GM12878 (cell line): ENCODE measurements at regions not wholly inside any gene's neighbourhood (a gene's known extent, or its start where the extent isn't known, plus 50 kb on each side); places are given as distances from the start of the nearest gene placed in this dataset.

Source experiments
- ATAC-seq: fragments of 200-7000 bp; cut with Tn5 transposase; 3 replicates; pipeline ENCODE4 v1.9.1; 2020; ENCODE audit warnings: mild to moderate bottlenecking, moderate library complexity
- BruUV-seq: library from RNA; stranded (reverse); fragments of 400-500 nt; replicated peaks from 2 replicates; lab custom pipeline; 2021; lab: Mats Ljungman, UMichigan
- CTCF ChIA-PET: fragments of 300-600 bp; sonication (Branson Sonifier 250); formaldehyde crosslinking; extraction: SDS; loops from one replicate; lab custom pipeline; 2021; ENCODE audit warnings: inconsistent platforms; lab: Yijun Ruan, JAX
- POLR2A ChIA-PET: fragments of 350-600 bp; formaldehyde crosslinking; extraction: SDS; loops from one replicate; lab custom pipeline; 2021; ENCODE audit warnings: inconsistent platforms; lab: Charles Lee
- RAD21 ChIA-PET: fragments of 300-600 bp; sonication (Branson Sonifier 250); formaldehyde crosslinking; loops from one replicate; lab custom pipeline; 2023; ENCODE audit warnings: antibody characterized with exemption; ENCODE audit not compliant: unreplicated experiment; lab: Charles Lee
- SMC1A ChIA-PET: fragments of 300-600 bp; sonication (Branson Sonifier 250); formaldehyde crosslinking; loops from one replicate; lab custom pipeline; 2023; ENCODE audit not compliant: unreplicated experiment, uncharacterized antibody; lab: Charles Lee
- DNase-seq: peaks from one replicate; pipeline ENCODE4 v3.0.0-alpha.2; 2011; ENCODE audit warnings: low read depth, low spot score
- FAIRE-seq: peaks from 3 replicates; lab custom pipeline; 2011; peaks lifted over from hg19 to GRCh38; lab: Jason Lieb, UNC
- H2AFZ ChIP-seq: 2 replicates; pipeline ENCODE4 v1.6.0; 2011; ENCODE audit warnings: low read depth, low read length, control low read depth; ENCODE audit not compliant: control insufficient read depth
- H3K27ac ChIP-seq: 2 replicates; pipeline ENCODE4 v1.5.1; 2011; ENCODE audit warnings: control low read depth; ENCODE audit not compliant: control insufficient read depth, insufficient read depth
- H3K27me3 ChIP-seq, 2 experiments: replicated peaks in 1 of 2; 2 replicates each; pipeline versions ENCODE4 v1.6.0 to v1.6.1; 2011; ENCODE audit warnings: low read length in 1 of 2; ENCODE audit not compliant: control insufficient read depth in 2 of 2, insufficient read depth in 2 of 2
- H3K36me3 ChIP-seq, 2 experiments: 2 replicates each; pipeline ENCODE4 v1.5.1; 2011; ENCODE audit warnings: low read length in 1 of 2; ENCODE audit not compliant: control insufficient read depth in 2 of 2, insufficient read depth in 2 of 2
- H3K4me1 ChIP-seq: 2 replicates; pipeline ENCODE4 v1.6.1; 2011; ENCODE audit warnings: mild to moderate bottlenecking, low read length, moderate library complexity, mixed read lengths; ENCODE audit not compliant: control insufficient read depth, insufficient read depth
- H3K4me2 ChIP-seq: 2 replicates; pipeline ENCODE4 v1.6.0; 2011; ENCODE audit warnings: control low read depth; ENCODE audit not compliant: control insufficient read depth, insufficient read depth
- H3K4me3 ChIP-seq: fragments of 200-600 bp; sonication (generic); 2 replicates; pipeline ENCODE4 v1.5.1; 2016
- H3K79me2 ChIP-seq: 2 replicates; pipeline ENCODE4 v1.6.0; 2011; ENCODE audit warnings: low read length; ENCODE audit not compliant: control insufficient read depth, insufficient read depth
- H3K9ac ChIP-seq: 2 replicates; pipeline ENCODE4 v1.8.0; 2011; ENCODE audit warnings: low read length, control low read depth, mixed read lengths; ENCODE audit not compliant: control insufficient read depth, insufficient read depth
- H3K9me3 ChIP-seq: replicated peaks from 3 replicates; pipeline ENCODE4 v1.5.1; 2011; ENCODE audit warnings: mild to moderate bottlenecking, low read length; ENCODE audit not compliant: control insufficient read depth, insufficient read depth
- H4K20me1 ChIP-seq: 2 replicates; pipeline ENCODE4 v1.6.0; 2011; ENCODE audit not compliant: control insufficient read depth, insufficient read depth
- BRCA1 ChIP-seq: IDR thresholded peaks from 2 replicates; pipeline ENCODE4 v1.6.1; 2011; ENCODE audit warnings: low read depth, low read length, improper control_type of control experiment
- CBX5 ChIP-seq: sonication (generic); IDR thresholded peaks from 2 replicates; pipeline ENCODE4 v1.6.1; 2016; ENCODE audit warnings: low read depth, moderate library complexity, mild to moderate bottlenecking, inconsistent platforms
- CHD4 ChIP-seq: fragments of 200-600 bp; sonication (generic); IDR thresholded peaks from 2 replicates; pipeline ENCODE4 v1.6.1; 2016; ENCODE audit warnings: mild to moderate bottlenecking
- DPF2 ChIP-seq: fragments of 450-650 bp; IDR thresholded peaks from 2 replicates; pipeline ENCODE4 v1.6.1; 2017; ENCODE audit warnings: mild to moderate bottlenecking
- EED ChIP-seq: sonication (generic); IDR thresholded peaks from 2 replicates; pipeline ENCODE4 v1.6.1; 2016; ENCODE audit warnings: antibody characterized with exemption, low read depth
- JUND ChIP-seq: IDR thresholded peaks from 2 replicates; pipeline ENCODE4 v1.6.1; 2012; ENCODE audit warnings: low read depth, mild to moderate bottlenecking, low read length, improper control_type of control experiment, moderate library complexity
- RUNX3 ChIP-seq: IDR thresholded peaks from 2 replicates; pipeline ENCODE4 v1.6.1; 2012; ENCODE audit warnings: low read length, inconsistent platforms
- ZNF24 ChIP-seq: fragments of 450-650 bp; IDR thresholded peaks from 2 replicates; pipeline ENCODE4 v1.6.1; 2017; ENCODE audit warnings: antibody characterized with exemption, mild to moderate bottlenecking
- WGBS: methylation state at CpG from one replicate; pipeline ENCODE4 v1.1.6; 2016; ENCODE audit warnings: low lambda C conversion rate; ENCODE audit not compliant: insufficient replicate concordance, insufficient coverage; ENCODE audit errors: missing lambda C conversion rate; 5-methylcytosine and 5-hydroxymethylcytosine counted together
- in situ Hi-C: fragments of 300-500 bp; cut with MboI; formaldehyde crosslinking; loops from 9 replicates; pipeline ENCODE4 v1.14.3; 2018; ENCODE audit warnings: mixed read lengths
- intact Hi-C: fragments of 100-400 bp; cut with micrococcal nuclease; formaldehyde crosslinking; loops from one replicate; pipeline ENCODE4 v1.14.2; 2022; ENCODE audit not compliant: unreplicated experiment
- TF ChIP-seq, protein P1 (sequence below): IDR thresholded peaks from 2 replicates; pipeline ENCODE4 v1.6.1; 2012; ENCODE audit warnings: low read depth, low read length, improper control_type of control experiment
- TF ChIP-seq, protein P2 (sequence below): fragments of 450-650 bp; IDR thresholded peaks from 2 replicates; pipeline ENCODE4 v1.6.1; 2017; ENCODE audit warnings: mild to moderate bottlenecking, moderate library complexity
- TF ChIP-seq, protein P3 (sequence below): IDR thresholded peaks from 2 replicates; pipeline ENCODE4 v1.6.1; 2012; ENCODE audit warnings: low read depth, low read length, improper control_type of control experiment
- TF ChIP-seq, protein P4 (sequence below), 3 experiments: IDR thresholded peaks in 2 of 3; conservative IDR thresholded peaks in 1 of 3; 2 replicates each; pipeline ENCODE4 v1.5.1; 2011; ENCODE audit warnings: low read depth in 3 of 3, low read length in 3 of 3, mild to moderate bottlenecking in 3 of 3, control low read depth in 2 of 3, moderate library complexity in 2 of 3, inconsistent platforms in 1 of 3, mixed read lengths in 1 of 3; ENCODE audit not compliant: control insufficient read depth in 2 of 3, insufficient read depth in 1 of 3; ENCODE audit errors: extremely low read depth in 1 of 3

- TF ChIP-seq BRCA1 = no peak
- TF ChIP-seq EED = no peak
- TF ChIP-seq CBX5 = no peak
- TF ChIP-seq, protein P1, sequence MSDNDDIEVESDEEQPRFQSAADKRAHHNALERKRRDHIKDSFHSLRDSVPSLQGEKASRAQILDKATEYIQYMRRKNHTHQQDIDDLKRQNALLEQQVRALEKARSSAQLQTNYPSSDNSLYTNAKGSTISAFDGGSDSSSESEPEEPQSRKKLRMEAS = no peak
- TF ChIP-seq, all 136 proteins: peak for 0
- SMC1A ChIA-PET = no interaction called here
- Histone ChIP-seq H3K27me3 (no peaks in the 10 kb centered on the region), H3K4me3 (no peak overlapping the region), H4K20me1 (no peaks in the 10 kb centered on the region), H2AFZ (no peak overlapping the region), H3K36me3 (no peaks in the 10 kb centered on the region), H3K4me1 (no peaks in the 10 kb centered on the region), H3K79me2 (no peaks in the 10 kb centered on the region), H3K9me3 (no peaks in the 10 kb centered on the region; the same call in 2 of the 3 replicates), H3K27ac (no peak overlapping the region), H3K4me2 (no peak overlapping the region), H3K9ac (no peak overlapping the region)
- in situ Hi-C loops = no loop called here
- RAD21 ChIA-PET = no interaction called here
- CTCF ChIA-PET = no interaction called here
- intact Hi-C loops = loop anchor here (10.0 kb wide), 2 partner anchors 284 to 974 kb away; no protein-coding TSS in a partner anchor
- no peak for ATAC-seq
- BruUV-seq = no TSS peak
- POLR2A ChIA-PET = no interaction called here
- no peak for FAIRE-seq
- WGBS = 0% methylated on average over 2 of the region's 2 CpGs
- no peak for DNase-seq
These were observed 210.3 kb downstream of the SUCLA2 start for GRCh38 chr13:47790755-47791154.

GRCh38 chr13:47788844-47789243, 212.2 kb downstream of the SUCLA2 start:
- Histone ChIP-seq H3K4me2 (no peak overlapping the region), H2AFZ (no peak overlapping the region), H3K4me3 (no peak overlapping the region), H3K9me3 (no peaks in the 10 kb centered on the region; the same call in 2 of the 3 replicates), H3K4me1 (no peaks in the 10 kb centered on the region), H3K79me2 (no peaks in the 10 kb centered on the region), H3K36me3 (no peaks in the 10 kb centered on the region), H3K27ac (no peak overlapping the region), H3K9ac (no peak overlapping the region), H4K20me1 (no peaks in the 10 kb centered on the region), H3K27me3 (no peaks in the 10 kb centered on the region)
- DNase-seq (no peak), FAIRE-seq (no peak), ATAC-seq (no peak)
- in situ Hi-C loops (no loop called here), intact Hi-C loops (no loop called here)
- SMC1A ChIA-PET = no interaction called here
- no TSS peak for BruUV-seq
- RAD21 ChIA-PET = no interaction called here
- POLR2A ChIA-PET = no interaction called here
- CTCF ChIA-PET = no interaction called here
- TF ChIP-seq RUNX3 = no peak
- TF ChIP-seq, protein P2, sequence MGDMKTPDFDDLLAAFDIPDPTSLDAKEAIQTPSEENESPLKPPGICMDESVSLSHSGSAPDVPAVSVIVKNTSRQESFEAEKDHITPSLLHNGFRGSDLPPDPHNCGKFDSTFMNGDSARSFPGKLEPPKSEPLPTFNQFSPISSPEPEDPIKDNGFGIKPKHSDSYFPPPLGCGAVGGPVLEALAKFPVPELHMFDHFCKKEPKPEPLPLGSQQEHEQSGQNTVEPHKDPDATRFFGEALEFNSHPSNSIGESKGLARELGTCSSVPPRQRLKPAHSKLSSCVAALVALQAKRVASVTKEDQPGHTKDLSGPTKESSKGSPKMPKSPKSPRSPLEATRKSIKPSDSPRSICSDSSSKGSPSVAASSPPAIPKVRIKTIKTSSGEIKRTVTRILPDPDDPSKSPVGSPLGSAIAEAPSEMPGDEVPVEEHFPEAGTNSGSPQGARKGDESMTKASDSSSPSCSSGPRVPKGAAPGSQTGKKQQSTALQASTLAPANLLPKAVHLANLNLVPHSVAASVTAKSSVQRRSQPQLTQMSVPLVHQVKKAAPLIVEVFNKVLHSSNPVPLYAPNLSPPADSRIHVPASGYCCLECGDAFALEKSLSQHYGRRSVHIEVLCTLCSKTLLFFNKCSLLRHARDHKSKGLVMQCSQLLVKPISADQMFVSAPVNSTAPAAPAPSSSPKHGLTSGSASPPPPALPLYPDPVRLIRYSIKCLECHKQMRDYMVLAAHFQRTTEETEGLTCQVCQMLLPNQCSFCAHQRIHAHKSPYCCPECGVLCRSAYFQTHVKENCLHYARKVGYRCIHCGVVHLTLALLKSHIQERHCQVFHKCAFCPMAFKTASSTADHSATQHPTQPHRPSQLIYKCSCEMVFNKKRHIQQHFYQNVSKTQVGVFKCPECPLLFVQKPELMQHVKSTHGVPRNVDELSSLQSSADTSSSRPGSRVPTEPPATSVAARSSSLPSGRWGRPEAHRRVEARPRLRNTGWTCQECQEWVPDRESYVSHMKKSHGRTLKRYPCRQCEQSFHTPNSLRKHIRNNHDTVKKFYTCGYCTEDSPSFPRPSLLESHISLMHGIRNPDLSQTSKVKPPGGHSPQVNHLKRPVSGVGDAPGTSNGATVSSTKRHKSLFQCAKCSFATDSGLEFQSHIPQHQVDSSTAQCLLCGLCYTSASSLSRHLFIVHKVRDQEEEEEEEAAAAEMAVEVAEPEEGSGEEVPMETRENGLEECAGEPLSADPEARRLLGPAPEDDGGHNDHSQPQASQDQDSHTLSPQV = no peak
- no peak for TF ChIP-seq DPF2
- no peak for TF ChIP-seq CHD4
- TF ChIP-seq, protein P3, sequence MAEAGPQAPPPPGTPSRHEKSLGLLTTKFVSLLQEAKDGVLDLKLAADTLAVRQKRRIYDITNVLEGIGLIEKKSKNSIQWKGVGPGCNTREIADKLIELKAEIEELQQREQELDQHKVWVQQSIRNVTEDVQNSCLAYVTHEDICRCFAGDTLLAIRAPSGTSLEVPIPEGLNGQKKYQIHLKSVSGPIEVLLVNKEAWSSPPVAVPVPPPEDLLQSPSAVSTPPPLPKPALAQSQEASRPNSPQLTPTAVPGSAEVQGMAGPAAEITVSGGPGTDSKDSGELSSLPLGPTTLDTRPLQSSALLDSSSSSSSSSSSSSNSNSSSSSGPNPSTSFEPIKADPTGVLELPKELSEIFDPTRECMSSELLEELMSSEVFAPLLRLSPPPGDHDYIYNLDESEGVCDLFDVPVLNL = no peak
- TF ChIP-seq, protein P4, sequence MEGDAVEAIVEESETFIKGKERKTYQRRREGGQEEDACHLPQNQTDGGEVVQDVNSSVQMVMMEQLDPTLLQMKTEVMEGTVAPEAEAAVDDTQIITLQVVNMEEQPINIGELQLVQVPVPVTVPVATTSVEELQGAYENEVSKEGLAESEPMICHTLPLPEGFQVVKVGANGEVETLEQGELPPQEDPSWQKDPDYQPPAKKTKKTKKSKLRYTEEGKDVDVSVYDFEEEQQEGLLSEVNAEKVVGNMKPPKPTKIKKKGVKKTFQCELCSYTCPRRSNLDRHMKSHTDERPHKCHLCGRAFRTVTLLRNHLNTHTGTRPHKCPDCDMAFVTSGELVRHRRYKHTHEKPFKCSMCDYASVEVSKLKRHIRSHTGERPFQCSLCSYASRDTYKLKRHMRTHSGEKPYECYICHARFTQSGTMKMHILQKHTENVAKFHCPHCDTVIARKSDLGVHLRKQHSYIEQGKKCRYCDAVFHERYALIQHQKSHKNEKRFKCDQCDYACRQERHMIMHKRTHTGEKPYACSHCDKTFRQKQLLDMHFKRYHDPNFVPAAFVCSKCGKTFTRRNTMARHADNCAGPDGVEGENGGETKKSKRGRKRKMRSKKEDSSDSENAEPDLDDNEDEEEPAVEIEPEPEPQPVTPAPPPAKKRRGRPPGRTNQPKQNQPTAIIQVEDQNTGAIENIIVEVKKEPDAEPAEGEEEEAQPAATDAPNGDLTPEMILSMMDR (IDR thresholded peaks at IDR 0.05 in 2 of 3, conservative IDR thresholded peaks at IDR 0.05 in 1 of 3; ENCODE audit: control insufficient read depth in 2 of 3, extremely low read depth in 1 of 3, insufficient read depth in 1 of 3, low read depth in 3 of 3, low read length in 3 of 3) = no peak
- TF ChIP-seq JUND = no peak
- TF ChIP-seq ZNF24 = no peak
